ENCODE measurements at regions not wholly inside any gene's neighbourhood (a gene's known extent, or its start where the extent isn't known, plus 50 kb on each side); places are given as distances from the start of the nearest gene placed in this dataset.

GRCh38 chr11:122033193-122033592, 82.8 kb downstream of the BLID start:
- ChIA-PET RAD21 (ENCODE audit: low non-redundant PET in 1 of 2, low total read pairs in 2 of 2, uncharacterized antibody in 2 of 2, unreplicated experiment in 2 of 2) (no interaction called here), POLR2A (no interaction called here), CTCF (no interaction called here)
- H3K4me1 ChIP-seq (ENCODE audit: control insufficient read depth in 1 of 2, insufficient read depth in 2 of 2, low read length in 2 of 2), result no peaks in the 10 kb centered on the region
- no peak overlapping the region for H3K27ac ChIP-seq (ENCODE audit: low read depth, low read length)
- DNase-seq (ENCODE audit: low read depth, low spot score) (no peak), ATAC-seq (no peak)
- no peaks in the 10 kb centered on the region for H3K9me3 ChIP-seq (ENCODE audit: control insufficient read depth in 1 of 2, insufficient read depth in 1 of 2, low read depth in 1 of 2, low read length in 2 of 2)
- H3K9me2 ChIP-seq (ENCODE audit: insufficient read depth), result no peaks in the 10 kb centered on the region
- no TSS peak for BruUV-seq (replicated peaks)
- H2AFZ ChIP-seq (ENCODE audit: low read depth, low read length, poor library complexity, severe bottlenecking), result no peak overlapping the region
- no peak overlapping the region for H3K4me3 ChIP-seq (replicated peaks in 1 of 2; ENCODE audit: low read depth in 1 of 2, low read length in 2 of 2)
- H3K9ac ChIP-seq (ENCODE audit: low read length), result no peak overlapping the region
- no peaks in the 10 kb centered on the region for H3K27me3 ChIP-seq (ENCODE audit: insufficient read depth, low read length)
- H4K20me1 ChIP-seq (ENCODE audit: insufficient read depth), result no peaks in the 10 kb centered on the region
- no peak overlapping the region for H3K4me2 ChIP-seq (ENCODE audit: low read length)
- H3K36me3 ChIP-seq (ENCODE audit: control insufficient read depth in 1 of 2, insufficient read depth in 2 of 2, low read length in 2 of 2), result no peaks in the 10 kb centered on the region
- TF ChIP-seq SP1 (IDR thresholded peaks at IDR 0.05; ENCODE audit: low read depth), result no peak
- no peak for TF ChIP-seq YY1 (IDR thresholded peaks at IDR 0.05; ENCODE audit: extremely low read depth, insufficient replicate concordance, low read depth, low read length)
- no peak for TF ChIP-seq ZBTB33 (IDR thresholded peaks at IDR 0.05; ENCODE audit: extremely low read depth, insufficient replicate concordance, low read length)
- TF ChIP-seq EZH2phosphoT487 (IDR thresholded peaks at IDR 0.05; ENCODE audit: borderline replicate concordance), result no peak
- TF ChIP-seq SRF (IDR thresholded peaks at IDR 0.05; ENCODE audit: low read depth), result no peak
- intact Hi-C loops (cut with micrococcal nuclease), result no loop called here
- H3K79me2 ChIP-seq (ENCODE audit: insufficient read depth, low read length), result no peaks in the 10 kb centered on the region

- Histone ChIP-seq H3K9me3 (ENCODE audit: control insufficient read depth in 1 of 2, insufficient read depth in 1 of 2, low read depth in 1 of 2, low read length in 2 of 2) (no peaks in the 10 kb centered on the region), H3K27ac (ENCODE audit: low read depth, low read length) (no peak overlapping the region), H2AFZ (ENCODE audit: low read depth, low read length, poor library complexity, severe bottlenecking) (no peak overlapping the region), H3K27me3 (ENCODE audit: insufficient read depth, low read length) (no peaks in the 10 kb centered on the region), H3K36me3 (ENCODE audit: control insufficient read depth in 1 of 2, insufficient read depth in 2 of 2, low read length in 2 of 2) (no peaks in the 10 kb centered on the region), H3K9me2 (ENCODE audit: insufficient read depth) (no peaks in the 10 kb centered on the region), H3K4me3 (replicated peaks in 1 of 2; ENCODE audit: low read depth in 1 of 2, low read length in 2 of 2) (no peak overlapping the region), H4K20me1 (ENCODE audit: insufficient read depth) (no peaks in the 10 kb centered on the region), H3K4me2 (ENCODE audit: low read length) (no peak overlapping the region), H3K9ac (ENCODE audit: low read length) (no peak overlapping the region), H3K79me2 (ENCODE audit: insufficient read depth, low read length) (no peaks in the 10 kb centered on the region), H3K4me1 (ENCODE audit: control insufficient read depth in 1 of 2, insufficient read depth in 2 of 2, low read length in 2 of 2) (no peaks in the 10 kb centered on the region)
- BruUV-seq (replicated peaks), result no TSS peak
- intact Hi-C loops (cut with micrococcal nuclease), result no loop called here
- DNase-seq (ENCODE audit: low read depth, low spot score) (no peak), ATAC-seq (no peak)
- ChIA-PET RAD21 (ENCODE audit: low non-redundant PET in 1 of 2, low total read pairs in 2 of 2, uncharacterized antibody in 2 of 2, unreplicated experiment in 2 of 2) (no interaction called here), CTCF (no interaction called here), POLR2A (no interaction called here)
- no peak for TF ChIP-seq MAX (IDR thresholded peaks at IDR 0.05)
- no peak for TF ChIP-seq JUND (IDR thresholded peaks at IDR 0.05)
- no peak for TF ChIP-seq EGR1 (IDR thresholded peaks at IDR 0.05; ENCODE audit: low read depth)
- TF ChIP-seq YY1 (IDR thresholded peaks at IDR 0.05; ENCODE audit: extremely low read depth, insufficient replicate concordance, low read depth, low read length), result no peak
- no peak for TF ChIP-seq ZNF274 (IDR thresholded peaks at IDR 0.05; ENCODE audit: low read depth, low read length)
- no peak for TF ChIP-seq SIN3A (IDR thresholded peaks at IDR 0.05; ENCODE audit: low read depth)
- TF ChIP-seq TCF7L2 (IDR thresholded peaks at IDR 0.05; ENCODE audit: borderline replicate concordance, extremely low read depth, insufficient read depth, insufficient read length), result no peak
- no peak for TF ChIP-seq RAD21 (IDR thresholded peaks at IDR 0.05; ENCODE audit: low read depth)
- TF ChIP-seq CTCF (IDR thresholded peaks at IDR 0.05 in 2 of 3, conservative IDR thresholded peaks at IDR 0.05 in 1 of 3; ENCODE audit: borderline replicate concordance in 1 of 3, insufficient read depth in 1 of 3, low read depth in 2 of 3, low read length in 2 of 3), result no peak
- TF ChIP-seq ZBTB33 (IDR thresholded peaks at IDR 0.05; ENCODE audit: extremely low read depth, insufficient replicate concordance, low read length), result no peak
Observed at GRCh38 chr11:122032317-122032716, 83.7 kb downstream of the BLID start.

Measured in HCT116 (cell line).